GM12892 (cell line): ENCODE measurements at regions not wholly inside any gene's neighbourhood (a gene's known extent, or its start where the extent isn't known, plus 50 kb on each side); places are given as distances from the start of the nearest gene placed in this dataset.

Source experiments
- DNase-seq: peaks from one replicate; pipeline ENCODE4 v3.0.0; 2011; ENCODE audit not compliant: insufficient read length
- FAIRE-seq: peaks from 2 replicates; lab custom pipeline; 2011; peaks lifted over from hg19 to GRCh38; lab: Jason Lieb, UNC
- POLR2A ChIP-seq: IDR thresholded peaks from 2 replicates; pipeline ENCODE4 v1.6.1; 2011; ENCODE audit warnings: low read depth, low read length, control low read depth
- POLR2AphosphoS5 ChIP-seq: IDR thresholded peaks from 2 replicates; pipeline ENCODE4 v1.6.1; 2011; ENCODE audit warnings: low read depth, low read length, control low read depth
- TAF1 ChIP-seq: IDR thresholded peaks from 2 replicates; pipeline ENCODE4 v1.6.1; 2011; ENCODE audit warnings: low read depth, mild to moderate bottlenecking, control low read depth, low read length, borderline replicate concordance

GRCh38 chr3:30258426-30259392 is 347.7 kb upstream of the TGFBR2 start:
- no peak for TF ChIP-seq POLR2A
- FAIRE-seq (no peak), DNase-seq (no peak)

GRCh38 chr3:30259730-30260129 is 346.7 kb upstream of the TGFBR2 start:
- TF ChIP-seq POLR2AphosphoS5: no peak
- TF ChIP-seq TAF1: no peak
- no peak for TF ChIP-seq POLR2A
- FAIRE-seq (no peak), DNase-seq (no peak)

DNA sequence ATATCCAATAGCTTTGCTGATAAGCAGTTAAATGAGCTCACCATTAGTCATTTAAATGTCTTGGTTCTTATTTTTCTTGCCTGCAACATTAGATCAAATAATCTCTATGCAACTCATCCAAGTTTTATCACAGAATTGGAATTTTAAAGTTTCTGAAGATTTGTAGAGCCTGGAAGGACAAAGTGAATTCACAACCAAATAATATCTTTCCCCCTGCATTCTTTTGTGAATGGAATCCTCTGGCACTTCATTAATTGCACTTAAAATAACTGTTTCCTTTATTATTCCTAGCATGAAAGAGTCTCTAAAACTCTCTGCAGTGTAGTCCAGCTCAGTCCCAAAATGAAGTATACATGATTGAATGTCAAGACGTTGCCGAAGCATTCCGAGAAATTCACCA is 345.6 kb upstream of the TGFBR2 start:
- DNase-seq (no peak), FAIRE-seq (no peak)
- no peak for TF ChIP-seq POLR2AphosphoS5
- TF ChIP-seq POLR2A: no peak
- no peak for TF ChIP-seq TAF1

DNA sequence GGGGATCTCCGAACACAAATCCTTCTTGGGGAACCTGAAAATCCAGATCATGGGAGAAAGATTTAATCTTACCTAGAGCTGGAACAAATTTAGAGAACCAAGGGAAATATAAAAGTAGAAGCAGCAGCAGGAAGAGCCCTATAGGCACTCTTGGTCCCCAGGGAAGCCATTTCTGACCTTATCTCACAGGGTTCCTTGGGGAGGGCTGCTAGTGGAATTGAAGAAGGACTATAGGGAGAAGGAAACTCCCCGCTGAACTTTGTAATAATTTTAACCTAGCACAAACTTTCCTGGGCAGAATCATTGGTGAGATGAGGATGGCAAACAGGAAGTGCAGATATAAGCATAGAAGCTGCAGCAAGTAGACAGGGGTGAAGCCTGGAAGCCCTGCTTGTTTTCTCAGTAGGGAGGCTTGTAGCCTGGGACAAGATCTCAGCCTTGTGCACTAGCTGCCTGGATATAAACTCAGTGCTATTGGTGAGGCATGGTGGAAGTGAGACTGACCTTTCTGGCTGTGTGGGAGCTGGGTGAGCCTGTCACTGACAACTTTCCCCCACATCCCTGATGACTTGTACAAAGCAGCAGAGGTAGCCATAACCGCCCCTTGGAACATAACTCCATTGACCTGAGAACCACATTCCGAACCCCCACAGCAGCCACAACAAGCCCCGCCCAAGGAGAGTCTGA is 343.0 kb upstream of the TGFBR2 start:
- TF ChIP-seq TAF1: no peak
- TF ChIP-seq POLR2AphosphoS5: no peak
- no peak for TF ChIP-seq POLR2A
- DNase-seq: no peak

DNA sequence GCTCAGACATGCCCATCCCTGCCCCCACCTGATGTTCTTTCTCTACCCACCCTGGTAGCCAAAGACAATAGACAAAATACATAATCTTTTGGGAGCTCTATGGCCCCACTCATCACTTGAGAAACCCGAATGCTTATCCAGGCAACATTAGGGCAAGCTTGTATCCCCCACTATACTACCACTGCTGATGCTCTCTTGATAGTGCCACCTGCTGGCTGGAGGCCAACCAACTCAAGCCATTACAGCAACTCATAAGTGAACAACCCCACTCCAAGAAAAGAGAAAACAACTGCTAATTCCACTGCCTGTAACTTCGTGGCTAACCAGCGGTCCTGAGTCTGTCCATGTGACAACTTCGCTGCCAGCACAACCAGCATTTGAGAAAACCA is 342.5 kb upstream of the TGFBR2 start:
- DNase-seq (no peak), FAIRE-seq (no peak)
- TF ChIP-seq TAF1: no peak
- no peak for TF ChIP-seq POLR2AphosphoS5
- TF ChIP-seq POLR2A: no peak

More for the DNA sequence above, 343.0 kb upstream of the TGFBR2 start:
- no peak for FAIRE-seq

GRCh38 chr3:30266524-30266923 is 339.9 kb upstream of the TGFBR2 start:
- TF ChIP-seq TAF1: no peak
- TF ChIP-seq POLR2AphosphoS5: no peak
- no peak for TF ChIP-seq POLR2A
- DNase-seq (no peak), FAIRE-seq (no peak)

GRCh38 chr3:30268288-30268687 is 338.1 kb upstream of the TGFBR2 start:
- DNase-seq (no peak), FAIRE-seq (no peak)
- no peak for TF ChIP-seq POLR2AphosphoS5
- TF ChIP-seq POLR2A: no peak
- TF ChIP-seq TAF1: no peak

- TF ChIP-seq POLR2A: no peak
- TF ChIP-seq POLR2AphosphoS5: no peak
- no peak for TF ChIP-seq TAF1
- DNase-seq: no peak
- no peak for FAIRE-seq
These were observed 336.5 kb upstream of the TGFBR2 start for GRCh38 chr3:30269751-30270445.

GRCh38 chr3:30271781-30272180 is 334.6 kb upstream of the TGFBR2 start:
- TF ChIP-seq POLR2AphosphoS5 (no peak), TAF1 (no peak), POLR2A (no peak)
- FAIRE-seq: no peak
- no peak for DNase-seq

DNA sequence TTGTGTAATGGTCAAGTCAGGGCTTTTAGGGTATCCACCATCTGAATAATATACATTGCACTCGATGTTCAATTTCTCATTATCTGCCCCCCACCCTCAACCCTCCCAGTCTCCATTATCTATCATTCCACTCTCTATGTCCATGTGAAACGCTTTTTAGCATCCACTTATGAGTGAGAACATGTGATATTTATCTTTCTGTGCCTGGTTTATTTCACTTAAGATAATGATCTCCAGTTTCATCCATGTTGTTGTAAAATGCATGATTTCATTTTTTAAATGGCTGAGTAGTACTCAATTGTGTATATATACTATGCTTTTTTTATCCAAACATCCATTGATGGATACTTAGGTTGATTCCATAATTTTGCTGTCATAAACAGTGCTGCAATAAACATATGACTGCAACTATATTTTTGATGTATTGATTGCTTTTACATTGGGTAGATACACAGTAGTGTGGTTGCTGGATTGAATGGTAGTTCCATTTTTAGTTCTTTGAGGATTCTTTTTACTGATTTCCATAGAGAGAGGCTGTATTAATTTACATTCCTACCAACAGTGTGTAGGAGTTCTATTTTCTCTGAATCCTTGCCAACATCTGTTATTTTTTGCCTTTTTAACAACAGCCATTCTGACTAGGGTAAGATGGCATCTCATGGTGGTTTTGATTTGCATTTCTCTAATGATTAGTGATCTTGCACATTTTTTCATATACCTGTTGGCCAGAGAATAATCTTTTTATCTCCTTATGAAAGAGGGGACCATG is 332.9 kb upstream of the TGFBR2 start:
- DNase-seq (no peak), FAIRE-seq (no peak)
- TF ChIP-seq TAF1 (no peak), POLR2A (no peak), POLR2AphosphoS5 (no peak)

DNA sequence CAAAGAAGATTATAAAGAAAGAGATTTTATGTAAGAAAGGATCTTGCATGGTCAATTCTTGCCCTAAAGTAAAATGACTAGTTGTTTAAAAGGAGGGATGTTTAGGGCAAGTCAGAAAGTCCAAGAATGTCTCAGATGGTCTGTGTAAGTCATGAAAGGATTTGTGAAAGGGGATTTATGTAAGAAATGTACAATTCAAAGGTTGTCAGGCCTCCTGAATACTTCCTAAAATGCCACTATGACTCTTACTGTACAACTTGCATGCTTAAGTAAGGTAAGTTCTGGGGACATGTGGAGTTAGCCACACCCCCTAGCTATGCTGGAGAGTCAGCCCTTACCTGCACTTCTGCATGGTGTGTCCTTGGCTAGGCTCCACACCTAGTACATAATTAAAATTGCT is 328.9 kb upstream of the TGFBR2 start:
- FAIRE-seq (no peak), DNase-seq (no peak)
- TF ChIP-seq POLR2AphosphoS5 (no peak), POLR2A (no peak), TAF1 (no peak)
